ENCODE measurements at regions not wholly inside any gene's neighbourhood (a gene's known extent, or its start where the extent isn't known, plus 50 kb on each side); places are given as distances from the start of the nearest gene placed in this dataset.

- H3K9me3 Mint-ChIP-seq, result peaks cover 6% of the 10 kb centered on the region
- H3K36me3 Mint-ChIP-seq, result no peaks in the 10 kb centered on the region
- no peaks in the 10 kb centered on the region for H3K4me1 Mint-ChIP-seq
- H3K4me3 Mint-ChIP-seq, result no peak overlapping the region
- DNase-seq (ENCODE audit: low spot score in 2 of 2) (no peak), ATAC-seq (no peak)
- H3K27ac Mint-ChIP-seq, result no peak overlapping the region
Measured at GRCh38 chr22:27199354-27199753, 542.0 kb downstream of the MIAT start.

- no peaks in the 10 kb centered on the region for H3K36me3 Mint-ChIP-seq
- ATAC-seq, result no peak
- no peak for DNase-seq (ENCODE audit: low spot score in 2 of 2)
- no peaks in the 10 kb centered on the region for H3K4me1 Mint-ChIP-seq
- H3K4me3 Mint-ChIP-seq, result no peak overlapping the region
- H3K27ac Mint-ChIP-seq, result no peak overlapping the region
- peaks cover 6% of the 10 kb centered on the region for H3K9me3 Mint-ChIP-seq
Measured at GRCh38 chr22:27201276-27201675, 543.9 kb downstream of the MIAT start.

- Mint-ChIP-seq H3K4me3 (no peak overlapping the region), H3K9me3 (peaks cover 6% of the 10 kb centered on the region), H3K4me1 (no peaks in the 10 kb centered on the region), H3K27ac (no peak overlapping the region), H3K36me3 (no peaks in the 10 kb centered on the region)
- DNase-seq (ENCODE audit: low spot score in 2 of 2), result no peak
- no peak for ATAC-seq
Measured at GRCh38 chr22:27201741-27202140, 544.4 kb downstream of the MIAT start.

- no peaks in the 10 kb centered on the region for H3K4me1 Mint-ChIP-seq
- no peak overlapping the region for H3K4me3 Mint-ChIP-seq
- H3K9me3 Mint-ChIP-seq, result no peaks in the 10 kb centered on the region
- no peak overlapping the region for H3K27ac Mint-ChIP-seq
- DNase-seq (ENCODE audit: low spot score in 2 of 2) (no peak), ATAC-seq (no peak)
- H3K36me3 Mint-ChIP-seq, result no peaks in the 10 kb centered on the region
Measured at GRCh38 chr22:27203276-27203660, 545.9 kb downstream of the MIAT start.

GRCh38 chr22:27204280-27204679 is 546.9 kb downstream of the MIAT start:
- ATAC-seq (no peak), DNase-seq (ENCODE audit: low spot score in 2 of 2) (no peak)
- no peak overlapping the region for H3K27ac Mint-ChIP-seq
- H3K4me3 Mint-ChIP-seq, result no peak overlapping the region
- H3K36me3 Mint-ChIP-seq, result no peaks in the 10 kb centered on the region
- no peaks in the 10 kb centered on the region for H3K4me1 Mint-ChIP-seq
- H3K9me3 Mint-ChIP-seq, result no peaks in the 10 kb centered on the region

- no peaks in the 10 kb centered on the region for H3K4me1 Mint-ChIP-seq
- H3K27ac Mint-ChIP-seq, result no peak overlapping the region
- DNase-seq (ENCODE audit: low spot score in 2 of 2) (no peak), ATAC-seq (no peak)
- H3K4me3 Mint-ChIP-seq, result no peak overlapping the region
- H3K9me3 Mint-ChIP-seq, result no peaks in the 10 kb centered on the region
- H3K36me3 Mint-ChIP-seq, result no peaks in the 10 kb centered on the region
Measured at GRCh38 chr22:27204817-27205216, 547.4 kb downstream of the MIAT start.

- Mint-ChIP-seq H3K36me3 (no peaks in the 10 kb centered on the region), H3K9me3 (no peaks in the 10 kb centered on the region)
- ATAC-seq, result no peak
Measured at GRCh38 chr22:27205492-27206373, 548.3 kb downstream of the MIAT start.

GRCh38 chr22:27206374-27207133 is 549.2 kb downstream of the MIAT start:
- no peak for DNase-seq (ENCODE audit: low spot score in 2 of 2)
- Mint-ChIP-seq H3K9me3 (no peaks in the 10 kb centered on the region), H3K27ac (no peak overlapping the region), H3K4me3 (no peak overlapping the region), H3K36me3 (no peaks in the 10 kb centered on the region), H3K4me1 (no peaks in the 10 kb centered on the region)
- no peak for ATAC-seq

More at GRCh38 chr22:27205492-27206373, 548.3 kb downstream of the MIAT start:
- no peak overlapping the region for H3K4me3 Mint-ChIP-seq
- H3K27ac Mint-ChIP-seq, result no peak overlapping the region
- DNase-seq (ENCODE audit: low spot score in 2 of 2), result no peak
- H3K4me1 Mint-ChIP-seq, result no peaks in the 10 kb centered on the region

GRCh38 chr22:27207266-27207665 is 549.9 kb downstream of the MIAT start:
- no peaks in the 10 kb centered on the region for H3K9me3 Mint-ChIP-seq
- H3K4me3 Mint-ChIP-seq, result no peak overlapping the region
- ATAC-seq (no peak), DNase-seq (ENCODE audit: low spot score in 2 of 2) (no peak)
- H3K4me1 Mint-ChIP-seq, result no peaks in the 10 kb centered on the region
- H3K36me3 Mint-ChIP-seq, result no peaks in the 10 kb centered on the region
- no peak overlapping the region for H3K27ac Mint-ChIP-seq

- DNase-seq (ENCODE audit: low spot score in 2 of 2) (no peak), ATAC-seq (no peak)
- Mint-ChIP-seq H3K4me1 (no peaks in the 10 kb centered on the region), H3K36me3 (no peaks in the 10 kb centered on the region), H3K27ac (no peak overlapping the region), H3K9me3 (no peaks in the 10 kb centered on the region), H3K4me3 (no peak overlapping the region)
Measured at GRCh38 chr22:27207907-27208306, 550.5 kb downstream of the MIAT start.

- DNase-seq (ENCODE audit: low spot score in 2 of 2), result no peak
- no peak overlapping the region for H3K4me3 Mint-ChIP-seq
Measured at GRCh38 chr22:27210111-27210730, 552.8 kb downstream of the MIAT start.

GRCh38 chr22:27212102-27212501 is 554.7 kb downstream of the MIAT start:
- no peak overlapping the region for H3K27ac Mint-ChIP-seq
- no peaks in the 10 kb centered on the region for H3K4me1 Mint-ChIP-seq
- no peak overlapping the region for H3K4me3 Mint-ChIP-seq

More at GRCh38 chr22:27210111-27210730, 552.8 kb downstream of the MIAT start:
- Mint-ChIP-seq H3K9me3 (no peaks in the 10 kb centered on the region), H3K27ac (no peak overlapping the region), H3K36me3 (no peaks in the 10 kb centered on the region), H3K4me1 (no peaks in the 10 kb centered on the region)
- no peak for ATAC-seq

GRCh38 chr22:27212617-27213177 is 555.3 kb downstream of the MIAT start:
- Mint-ChIP-seq H3K4me1 (no peaks in the 10 kb centered on the region), H3K4me3 (no peak overlapping the region), H3K9me3 (no peaks in the 10 kb centered on the region), H3K36me3 (no peaks in the 10 kb centered on the region), H3K27ac (no peak overlapping the region)
- DNase-seq (ENCODE audit: low spot score in 2 of 2) (no peak), ATAC-seq (no peak)

More at GRCh38 chr22:27212102-27212501, 554.7 kb downstream of the MIAT start:
- no peak for ATAC-seq
- DNase-seq (ENCODE audit: low spot score in 2 of 2), result no peak
- no peaks in the 10 kb centered on the region for H3K36me3 Mint-ChIP-seq
- H3K9me3 Mint-ChIP-seq, result no peaks in the 10 kb centered on the region

- Mint-ChIP-seq H3K27ac (peak overlapping the region; percentile 34), H3K4me3 (no peak overlapping the region), H3K4me1 (no peaks in the 10 kb centered on the region), H3K9me3 (no peaks in the 10 kb centered on the region), H3K36me3 (no peaks in the 10 kb centered on the region)
- DNase-seq (ENCODE audit: low spot score in 2 of 2) (no peak), ATAC-seq (no peak)
Measured at GRCh38 chr22:27213294-27213693, 555.9 kb downstream of the MIAT start.
